DMS53 treated with DMSO at 0.1 percent for 48 hours (cell line): ENCODE measurements at regions not wholly inside any gene's neighbourhood (a gene's known extent, or its start where the extent isn't known, plus 50 kb on each side); places are given as distances from the start of the nearest gene placed in this dataset.
"Not testable (repeated sequence)": the region's sequence is repeated elsewhere in the genome, so short reads cannot be mapped to it uniquely, and the experiment has no call there.

Source experiments
- DNase-seq: peaks from one replicate; lab custom pipeline; 2025; ENCODE audit not compliant: unreplicated experiment; lab: John Stamatoyannopoulos, UW

- DNase-seq, result no peak
Observed at GRCh38 chr12:72723732-72724131, 451.6 kb downstream of the TRHDE start.

- DNase-seq, result no peak
Observed at GRCh38 chr12:72729451-72730010, 457.4 kb downstream of the TRHDE start.

DNA sequence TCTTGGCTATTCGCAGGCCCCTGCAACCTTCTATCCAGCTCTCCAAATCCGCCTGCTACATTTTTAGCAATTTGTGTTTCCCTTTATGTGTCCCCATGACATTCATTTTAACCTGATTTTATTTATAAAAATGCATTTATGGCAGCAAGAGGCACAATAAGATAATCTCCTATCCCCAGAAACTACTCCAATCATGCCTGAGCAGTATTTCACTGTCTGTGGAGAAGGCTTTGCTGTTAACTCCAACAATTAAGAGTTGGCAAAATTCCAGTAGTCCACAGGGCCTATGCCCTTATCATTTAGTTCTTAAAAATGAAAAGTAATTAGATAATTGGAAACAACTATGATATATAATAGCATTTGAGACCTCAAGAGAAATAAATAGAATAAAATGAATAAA is 462.4 kb downstream of the TRHDE start:
- no peak for DNase-seq

- no peak for DNase-seq
Observed at GRCh38 chr12:72738811-72739210, 466.6 kb downstream of the TRHDE start.

- DNase-seq, result no peak
Observed at GRCh38 chr12:72740064-72740463, 467.9 kb downstream of the TRHDE start.

DNA sequence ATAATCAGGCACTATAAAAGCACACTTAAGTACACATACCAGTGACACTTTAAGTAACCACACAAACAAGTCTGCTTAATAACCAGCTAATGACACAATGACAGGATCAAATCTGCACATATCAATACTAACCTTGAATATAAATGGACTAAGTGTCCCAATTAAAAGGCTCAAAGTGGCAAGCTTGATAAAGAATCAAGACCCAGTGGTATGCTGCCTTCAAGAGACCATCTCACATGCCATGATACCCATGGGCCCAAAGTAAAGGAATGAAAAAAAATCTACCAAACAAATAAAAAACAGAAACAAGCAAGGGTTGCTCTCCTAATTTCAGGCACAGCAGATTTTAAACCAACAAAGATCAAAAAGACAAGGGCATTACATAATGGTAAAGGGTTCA is 470.4 kb downstream of the TRHDE start:
- DNase-seq, result no peak

DNA sequence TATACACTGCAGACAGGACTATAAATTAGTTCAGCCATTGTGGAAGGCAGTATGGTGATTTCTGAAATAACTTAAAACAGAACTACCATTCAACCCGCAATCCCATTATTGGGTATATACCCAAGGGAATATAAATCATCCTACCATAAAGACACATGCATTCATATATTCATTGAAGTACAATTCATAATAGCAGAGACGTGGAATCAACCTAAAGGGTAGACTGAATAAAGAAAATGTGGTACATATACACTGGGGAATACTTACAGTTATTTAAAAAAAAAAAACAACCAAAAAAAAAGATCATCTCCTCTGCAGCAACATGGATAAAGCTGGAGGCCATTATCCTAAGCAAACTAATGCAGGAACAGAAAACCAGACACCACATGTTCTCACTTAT is 473.9 kb downstream of the TRHDE start:
- no peak for DNase-seq

DNA sequence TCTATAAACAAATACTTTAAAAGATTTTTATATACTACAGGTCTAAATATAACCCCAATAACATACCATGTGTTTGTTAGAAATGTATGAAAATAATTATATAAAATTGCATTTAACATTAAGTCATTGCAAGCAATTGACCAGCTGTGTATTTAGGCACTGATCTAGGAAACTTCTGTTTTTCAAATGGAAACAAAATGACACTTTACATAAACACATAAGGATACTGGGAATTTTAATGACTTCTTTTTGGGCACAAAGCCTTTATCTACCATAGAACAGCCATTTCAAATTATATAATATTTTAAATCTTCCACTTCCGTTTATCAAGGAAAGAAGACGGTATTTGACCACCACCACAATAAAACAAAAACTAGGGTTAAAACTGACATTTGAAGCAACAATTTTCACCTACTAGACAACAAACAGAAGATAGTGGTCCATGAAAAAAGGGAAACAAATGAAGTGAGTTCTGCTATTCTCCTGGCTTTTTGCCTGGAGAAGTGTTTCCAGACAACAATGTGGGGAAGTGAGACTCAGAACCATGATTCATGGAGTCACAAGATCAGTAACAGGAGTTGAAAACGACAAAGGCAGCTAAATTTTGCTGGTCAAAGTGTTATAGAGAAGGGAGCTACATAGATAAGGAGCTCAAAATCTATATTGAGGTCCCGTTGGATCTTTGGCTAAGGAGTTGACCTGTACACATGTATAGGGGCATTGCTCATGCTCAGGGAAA is 475.1 kb downstream of the TRHDE start:
- no peak for DNase-seq

DNA sequence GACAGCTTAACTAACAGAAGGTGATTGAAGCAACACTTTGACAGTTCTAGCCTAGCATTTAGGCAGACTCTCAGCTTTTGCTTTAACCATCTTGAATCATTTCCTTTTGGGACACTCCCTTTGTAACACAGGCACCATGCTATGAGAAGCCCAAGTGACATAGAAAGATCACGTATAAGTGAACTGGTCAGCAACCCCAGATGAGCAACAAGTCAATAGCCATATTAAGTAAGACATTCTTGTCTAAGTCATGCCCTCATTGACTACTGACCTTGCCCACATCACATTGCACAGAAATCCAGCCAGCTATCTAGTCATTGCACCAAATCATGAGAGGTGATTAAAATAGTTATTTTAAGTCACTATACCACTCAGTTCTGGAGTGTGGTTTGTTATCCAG is 476.8 kb downstream of the TRHDE start:
- DNase-seq, result no peak

DNA sequence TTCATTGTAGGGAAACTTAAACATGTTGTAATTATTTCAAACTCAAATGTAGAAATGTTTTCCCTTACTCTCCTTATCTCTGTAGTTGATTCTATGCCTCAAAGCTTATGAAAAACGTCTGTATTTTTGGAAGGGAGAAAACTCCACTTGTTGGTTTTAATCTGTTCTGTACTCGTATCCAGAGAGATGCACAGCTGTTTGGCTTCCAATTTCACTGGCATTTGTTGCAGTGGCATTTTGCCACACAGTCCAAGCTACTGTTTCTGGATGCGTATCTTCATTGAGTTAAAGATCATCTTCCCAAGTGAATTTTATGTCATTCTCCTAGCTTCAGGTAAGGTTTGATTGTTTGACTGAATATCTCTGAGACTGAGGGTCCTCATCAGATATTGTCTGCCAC is 481.4 kb downstream of the TRHDE start:
- no peak for DNase-seq

DNA sequence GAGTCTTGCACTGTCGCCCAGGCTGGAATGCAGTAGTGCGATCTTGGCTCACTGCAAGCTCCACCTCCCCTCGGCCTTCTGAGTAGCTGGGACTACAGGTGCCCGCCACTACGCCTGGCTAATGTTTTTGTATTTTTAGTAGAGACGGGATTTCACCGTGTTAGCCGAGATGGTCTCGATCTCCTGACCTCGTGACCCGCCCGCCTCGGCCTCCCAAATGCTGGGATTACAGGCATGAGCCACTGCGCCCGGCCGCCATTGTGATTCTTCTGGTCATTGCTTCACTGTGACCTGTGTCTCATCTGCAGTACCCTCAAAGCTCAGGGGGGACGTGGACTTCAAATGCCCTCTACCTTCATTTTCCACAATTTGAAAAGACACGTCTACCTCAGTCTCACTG is 481.9 kb downstream of the TRHDE start:
- not testable (repeated sequence) for DNase-seq

DNA sequence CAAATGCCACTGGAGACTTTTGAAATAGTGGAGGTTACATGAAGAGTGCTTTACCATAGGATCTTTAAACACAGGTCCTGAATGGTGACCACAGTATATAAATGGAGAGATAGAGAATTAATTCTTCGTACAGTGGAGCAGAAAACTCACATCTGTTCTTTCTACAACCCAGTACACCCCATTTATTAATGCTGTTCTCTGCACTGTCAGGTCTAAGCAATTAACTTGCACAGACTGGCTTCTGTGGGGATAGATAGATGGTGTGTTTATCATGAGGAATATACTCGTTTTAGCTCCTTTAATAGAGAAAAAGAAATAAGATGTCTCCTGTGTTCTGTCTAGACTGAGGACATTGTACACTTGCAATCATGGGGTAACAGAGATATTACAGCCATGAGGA is 494.3 kb downstream of the TRHDE start:
- DNase-seq, result no peak

DNA sequence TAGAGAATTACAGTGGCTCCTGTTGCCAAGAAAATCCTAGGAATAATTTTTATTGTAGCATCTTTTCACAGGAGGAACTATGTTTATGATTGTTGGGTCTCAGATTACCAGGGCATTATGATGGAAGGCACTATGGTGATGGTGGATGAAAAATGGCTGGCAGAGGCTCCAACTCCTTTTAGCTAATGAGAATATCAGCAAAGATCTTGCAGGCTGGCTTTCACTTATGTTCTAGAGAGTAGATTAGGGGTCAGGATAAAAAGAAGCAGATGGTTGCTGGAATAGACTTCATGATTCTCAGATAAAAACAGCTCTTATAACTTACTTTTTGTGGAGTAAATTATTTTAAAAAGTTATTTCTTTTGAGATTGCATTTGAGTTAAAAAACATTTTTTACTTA is 501.9 kb downstream of the TRHDE start:
- no peak for DNase-seq

- no peak for DNase-seq
Observed at GRCh38 chr12:72777806-72778205, 505.6 kb downstream of the TRHDE start.

GRCh38 chr12:72790273-72790672 is 518.1 kb downstream of the TRHDE start:
- no peak for DNase-seq

- no peak for DNase-seq
Observed at GRCh38 chr12:72792889-72793288, 520.7 kb downstream of the TRHDE start.

- no peak for DNase-seq
Observed at GRCh38 chr12:72793796-72794195, 521.6 kb downstream of the TRHDE start.

- no peak for DNase-seq
Observed at GRCh38 chr12:72815421-72815820, 543.3 kb downstream of the TRHDE start.

DNA sequence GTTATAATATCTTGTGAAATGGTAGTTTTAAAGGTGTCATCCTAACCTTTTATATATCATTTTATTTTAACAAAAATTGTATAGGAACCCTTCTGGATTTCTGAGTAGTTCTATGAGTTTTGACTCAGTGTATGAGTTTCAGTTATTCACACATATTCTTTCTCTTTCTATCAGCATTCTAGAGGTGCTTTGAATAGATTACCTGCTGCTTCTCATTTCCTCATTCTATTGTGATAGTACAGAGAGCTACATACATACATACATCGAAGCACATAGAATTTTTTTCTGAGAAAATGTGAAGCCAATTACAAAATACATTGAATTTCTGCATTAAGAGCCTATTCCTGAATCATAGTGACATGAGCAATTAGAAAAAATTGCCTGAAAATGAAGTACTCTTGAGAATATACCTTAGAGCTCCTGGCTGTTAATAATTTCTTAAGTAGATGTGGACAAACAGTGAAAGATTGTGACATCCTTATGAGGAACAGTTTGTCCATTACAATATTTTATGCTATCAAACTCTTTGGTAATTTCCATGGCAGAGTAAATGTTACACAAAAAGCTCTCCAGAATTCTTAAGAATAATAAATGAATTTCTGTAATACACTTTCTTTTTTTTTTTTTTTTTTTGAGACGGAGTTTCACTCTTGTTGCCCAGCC is 556.6 kb downstream of the TRHDE start:
- DNase-seq, result no peak

GRCh38 chr12:72829838-72830237 is 557.7 kb downstream of the TRHDE start:
- DNase-seq, result no peak

DNA sequence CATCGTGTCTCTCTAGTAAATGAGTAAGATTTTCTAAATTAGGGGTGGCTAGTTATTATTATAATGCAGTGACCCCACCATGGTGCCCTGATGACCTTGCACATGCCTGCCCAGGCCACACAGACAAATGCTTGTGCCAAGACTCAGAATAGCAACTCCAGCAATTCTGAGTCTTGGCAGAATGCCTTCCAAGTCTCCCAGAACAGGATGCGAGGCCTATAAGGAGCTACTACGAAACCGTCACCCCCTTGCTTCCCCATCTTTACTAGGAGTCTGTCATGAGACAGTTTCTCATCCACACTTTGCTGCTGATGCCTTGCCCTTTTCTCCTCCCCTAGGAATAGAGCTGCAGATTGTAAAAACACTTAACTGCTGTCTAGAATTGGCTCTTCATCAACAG is 559.9 kb downstream of the TRHDE start:
- DNase-seq, result no peak

GRCh38 chr12:72836194-72836593 is 564.0 kb downstream of the TRHDE start:
- no peak for DNase-seq

DNA sequence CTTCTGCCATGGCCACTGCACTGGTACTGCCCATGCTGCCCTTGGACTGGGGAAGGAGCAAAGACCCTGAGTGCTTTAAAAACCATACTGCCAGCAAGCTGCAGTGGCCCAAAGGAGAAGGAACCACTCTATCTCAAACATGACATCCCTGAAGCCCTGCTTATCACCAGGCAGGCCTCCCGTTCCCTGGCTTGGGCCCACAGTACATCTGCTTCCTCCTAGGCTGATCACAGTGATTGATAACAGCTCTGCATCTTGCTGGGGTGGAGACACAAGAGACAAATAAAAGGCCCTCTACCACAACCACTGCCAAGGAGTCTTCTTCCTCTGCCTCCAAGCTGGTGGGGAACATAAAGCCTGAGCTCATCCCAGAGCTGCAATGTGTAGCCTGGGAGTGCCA is 567.5 kb downstream of the TRHDE start:
- DNase-seq, result no peak
